ENCODE measurements at regions not wholly inside any gene's neighbourhood (a gene's known extent, or its start where the extent isn't known, plus 50 kb on each side); places are given as distances from the start of the nearest gene placed in this dataset.

- no peak for DNase-seq
Measured at GRCh38 chr6:2414885-2415547, 169.6 kb upstream of the GMDS start.

- DNase-seq, result no peak
Measured at GRCh38 chr6:2412731-2413130, 167.3 kb upstream of the GMDS start.

GRCh38 chr6:2410656-2411380 is 165.4 kb upstream of the GMDS start:
- DNase-seq, result no peak

DNA sequence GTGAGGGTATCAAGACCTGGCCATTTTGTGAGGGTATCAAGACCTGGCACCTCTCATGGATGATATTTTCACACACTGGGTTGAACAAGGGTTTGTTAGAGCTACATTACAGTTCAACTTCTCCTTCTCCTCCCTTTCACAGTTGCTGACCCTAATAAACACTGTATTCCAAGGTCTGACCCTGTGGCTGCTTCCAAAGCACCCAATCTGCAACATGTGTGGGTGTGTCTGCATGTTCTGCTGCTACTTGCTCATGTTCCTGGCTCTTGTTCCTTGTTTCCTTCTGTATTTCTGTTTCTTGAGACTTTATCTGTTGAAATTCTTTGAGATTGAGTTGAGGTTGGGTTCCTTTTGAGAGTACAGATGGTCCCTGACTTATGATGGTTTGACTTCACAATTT is 162.1 kb upstream of the GMDS start:
- no peak for DNase-seq

DNA sequence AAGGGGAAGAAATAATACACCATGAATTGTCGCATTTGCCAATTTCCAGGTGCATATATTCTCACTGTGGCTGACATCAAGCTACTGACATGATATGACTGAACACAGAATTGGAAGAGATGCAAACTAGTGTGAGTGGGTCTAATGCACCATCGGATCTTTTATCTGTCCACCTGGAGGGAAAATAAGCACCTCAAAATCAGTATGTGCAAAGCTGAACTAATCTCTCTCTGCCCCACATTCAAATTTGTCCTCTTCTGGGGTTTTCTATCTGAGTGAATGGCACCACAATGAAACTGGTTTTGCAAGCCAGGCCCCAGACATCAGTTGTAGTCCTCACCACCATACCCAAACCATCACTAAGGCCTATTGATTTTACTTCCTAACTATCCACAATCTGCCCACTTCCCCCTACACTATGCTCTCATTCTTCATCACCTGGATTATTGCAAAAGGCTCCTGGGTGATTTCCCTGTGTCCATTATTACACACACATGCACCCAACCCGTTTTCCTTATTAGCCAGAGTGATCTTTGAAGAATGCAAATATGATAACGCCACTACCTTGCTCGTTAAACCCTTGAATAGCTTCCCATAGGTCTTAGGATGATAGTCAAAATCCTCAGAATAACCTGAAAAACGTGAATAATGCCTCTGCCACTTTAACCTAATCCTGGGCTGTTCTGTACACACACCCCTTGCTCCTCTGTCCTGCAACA is 159.0 kb upstream of the GMDS start:
- no peak for DNase-seq

GRCh38 chr6:2403546-2403945 is 158.1 kb upstream of the GMDS start:
- DNase-seq, result no peak

GRCh38 chr6:2396846-2397630 is 151.6 kb upstream of the GMDS start:
- DNase-seq, result no peak

DNA sequence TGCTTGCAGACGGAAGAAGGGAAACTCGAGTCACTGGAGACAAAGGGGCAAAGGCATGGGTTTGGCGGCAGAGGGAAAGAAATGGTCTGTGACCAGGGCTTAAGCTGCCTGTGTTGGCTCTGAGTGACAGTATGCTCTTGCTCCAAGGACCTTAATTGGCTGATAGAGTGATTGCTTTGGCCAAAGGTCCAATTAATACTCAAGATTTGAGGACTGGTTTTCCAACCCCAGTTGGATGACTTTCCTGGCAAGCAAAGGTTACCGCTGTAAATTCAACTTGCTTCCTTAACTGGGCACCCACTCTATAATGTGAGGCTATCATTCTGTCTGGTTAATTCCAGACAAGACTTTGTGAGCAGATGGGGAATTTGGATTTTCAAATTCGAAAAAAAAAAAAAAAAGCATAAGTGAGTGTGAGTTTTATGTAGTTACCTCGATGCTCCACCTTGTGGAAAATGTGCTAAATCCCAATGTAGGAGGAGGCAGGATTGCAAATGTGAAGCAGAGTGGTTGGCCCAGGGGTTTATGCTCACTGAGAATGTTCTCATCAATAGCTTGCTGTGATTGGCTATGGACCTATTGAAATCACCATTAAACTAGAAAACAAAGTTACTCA is 150.7 kb upstream of the GMDS start:
- no peak for DNase-seq

DNA sequence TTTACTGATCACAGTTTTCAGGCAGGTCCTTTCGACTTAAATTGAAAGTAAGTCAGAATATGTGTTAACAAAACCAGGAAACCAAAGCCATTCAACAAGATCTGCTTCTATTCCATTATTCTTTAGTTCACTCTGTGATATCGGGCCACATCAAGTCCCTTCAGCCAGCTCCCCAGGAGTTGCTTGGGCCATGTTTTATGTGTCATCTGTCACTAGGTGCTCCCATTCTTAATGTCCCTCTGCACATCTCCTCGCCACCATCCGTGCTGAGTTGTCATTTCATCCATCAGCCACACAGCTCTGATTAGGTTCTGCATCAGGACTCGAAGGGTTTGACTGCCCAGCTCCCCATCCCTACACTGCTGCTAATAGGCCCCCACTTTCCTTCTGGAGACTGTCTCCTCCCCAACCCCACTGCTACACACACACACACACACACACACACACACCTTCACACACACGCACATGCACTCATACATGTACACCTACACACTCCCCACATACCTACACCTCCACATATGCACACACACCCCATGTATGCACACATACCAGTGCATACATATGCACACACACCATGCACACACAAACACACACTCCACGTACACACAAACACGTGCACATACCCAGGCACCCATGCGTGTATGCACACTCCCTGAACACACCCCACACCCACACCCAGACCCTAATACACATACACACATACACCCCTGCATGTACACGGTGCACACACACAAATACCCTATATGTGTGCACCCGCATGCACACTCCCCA is 143.3 kb upstream of the GMDS start:
- no peak for DNase-seq

GRCh38 chr6:2387445-2387844 is 142.0 kb upstream of the GMDS start:
- DNase-seq, result no peak

GRCh38 chr6:2385471-2385983 is 140.1 kb upstream of the GMDS start:
- DNase-seq, result no peak

DNA sequence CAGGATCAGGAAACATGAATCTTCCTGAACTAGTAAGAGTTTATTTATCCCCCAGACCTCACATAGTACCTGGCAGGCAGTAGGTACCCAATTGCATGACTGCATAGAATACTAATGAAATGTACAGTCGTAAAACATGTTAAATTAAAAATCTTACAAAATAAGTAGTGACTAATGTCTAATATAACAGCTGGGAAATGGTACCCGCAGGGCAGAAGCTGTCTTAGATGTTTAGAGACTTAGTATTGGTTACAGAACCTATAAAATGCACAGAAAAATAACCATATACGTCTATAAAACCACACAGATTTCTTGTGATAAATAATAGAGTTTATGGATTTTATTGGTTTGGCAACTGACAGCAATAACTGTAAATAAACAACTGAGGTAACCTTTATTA is 139.1 kb upstream of the GMDS start:
- no peak for DNase-seq

GRCh38 chr6:2381872-2382661 is 136.7 kb upstream of the GMDS start:
- DNase-seq, result no peak

DNA sequence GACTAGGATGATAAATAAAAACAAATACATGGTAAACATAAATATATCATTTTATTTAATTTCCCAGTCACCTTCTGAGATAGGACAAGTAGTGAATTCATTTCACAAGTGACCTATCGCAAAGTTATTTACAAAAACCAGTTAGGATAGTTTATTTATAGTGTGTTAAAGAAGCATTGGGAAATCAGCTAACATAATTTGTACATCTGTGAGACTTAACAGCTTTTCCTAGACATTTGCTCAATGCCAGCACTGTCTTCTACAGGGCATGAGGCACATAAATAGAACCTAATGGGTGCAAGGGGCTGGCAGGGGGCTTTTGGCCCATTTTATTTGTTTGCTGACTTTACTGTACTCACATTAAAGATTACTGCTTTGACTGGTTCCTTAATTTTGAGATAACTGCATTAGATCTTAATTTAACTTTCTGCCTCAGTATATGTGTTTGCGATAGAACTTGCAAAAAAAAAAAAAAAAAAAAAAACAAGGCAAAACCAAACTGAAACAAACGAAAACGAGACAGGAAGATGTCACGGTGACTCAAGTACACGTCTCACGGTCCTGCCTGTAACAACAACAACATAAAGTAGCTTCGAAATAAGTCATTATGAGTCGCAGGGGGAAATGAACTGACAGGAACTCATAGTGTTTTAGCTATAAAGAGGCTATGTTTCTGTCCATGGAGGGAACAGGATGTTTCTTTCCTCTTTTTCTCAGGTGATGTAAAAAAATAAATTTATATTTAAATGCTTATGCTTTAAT is 133.7 kb upstream of the GMDS start:
- no peak for DNase-seq

DNA sequence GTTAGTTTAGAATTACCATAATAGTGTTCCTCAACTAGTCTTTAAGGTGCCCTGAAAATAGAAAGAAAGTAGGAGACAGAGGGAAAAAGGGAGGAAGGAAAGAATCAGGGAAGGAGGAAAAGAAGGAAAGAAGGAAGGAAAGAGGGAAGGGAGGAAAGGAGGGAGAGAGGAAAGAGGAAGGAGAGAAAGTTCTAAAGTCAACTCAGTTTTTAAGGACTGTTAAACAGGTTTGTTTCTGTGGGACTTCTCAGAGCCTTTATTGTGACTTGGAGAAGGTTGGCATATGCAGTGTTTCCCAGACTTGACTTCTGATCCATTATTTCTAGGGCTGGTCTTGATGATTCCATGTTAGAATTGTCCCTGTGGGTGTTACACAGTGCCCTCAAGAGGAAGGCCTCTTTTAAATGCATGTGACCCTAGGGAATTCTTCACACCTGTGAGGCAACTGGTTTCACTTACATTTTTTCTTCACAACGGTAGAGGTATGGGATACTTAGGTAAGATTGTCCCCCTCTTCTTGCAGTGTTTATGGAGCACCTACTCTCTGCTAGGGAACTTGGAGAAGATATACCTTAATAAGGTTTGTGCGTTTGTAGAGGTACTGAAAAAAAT is 132.7 kb upstream of the GMDS start:
- no peak for DNase-seq

GRCh38 chr6:2376429-2377355 is 131.3 kb upstream of the GMDS start:
- DNase-seq, result no peak

DNA sequence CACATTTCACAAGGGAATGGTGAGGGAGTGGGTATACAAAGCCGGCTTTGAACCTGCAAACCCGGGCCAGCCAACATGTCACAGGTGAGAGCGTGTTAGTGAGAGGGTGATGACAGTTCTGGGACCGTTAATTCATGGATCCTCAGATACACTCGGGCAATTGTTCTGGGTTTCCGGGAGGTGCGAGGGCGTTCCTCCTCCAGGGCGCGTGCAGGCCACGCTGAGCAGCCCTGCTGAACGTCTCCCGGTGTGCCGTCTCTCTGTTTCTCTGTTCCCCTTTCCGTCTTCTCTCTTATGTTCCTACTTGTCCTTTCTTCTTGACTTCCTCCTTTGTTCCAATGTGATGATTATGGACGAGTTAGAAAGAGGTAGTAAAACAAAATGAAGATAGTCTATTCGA is 130.0 kb upstream of the GMDS start:
- no peak for DNase-seq

DNA sequence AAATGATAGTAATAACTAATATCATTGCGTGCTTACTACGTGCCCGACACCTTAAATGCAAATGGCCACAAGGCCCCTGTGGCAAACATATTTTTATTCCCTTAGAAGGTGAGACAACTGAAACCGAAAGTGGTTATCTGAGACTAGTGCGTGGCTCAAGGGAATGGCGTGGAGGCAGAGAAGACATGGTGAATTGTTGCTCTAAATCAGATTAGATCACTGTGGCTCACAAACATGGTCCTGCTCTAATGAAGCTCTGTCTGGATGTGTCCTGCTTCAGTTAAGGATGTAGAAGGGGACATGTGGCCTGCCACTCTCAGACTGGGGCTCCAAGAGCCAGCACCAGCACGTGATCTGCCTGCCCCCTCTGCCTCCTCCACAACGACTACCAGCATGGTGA is 124.2 kb upstream of the GMDS start:
- DNase-seq, result no peak

GRCh38 chr6:2363211-2363610 is 117.8 kb upstream of the GMDS start:
- DNase-seq, result no peak
